A673 (cell line): ENCODE measurements at regions not wholly inside any gene's neighbourhood (a gene's known extent, or its start where the extent isn't known, plus 50 kb on each side); places are given as distances from the start of the nearest gene placed in this dataset.
"Not testable (repeated sequence)": the region's sequence is repeated elsewhere in the genome, so short reads cannot be mapped to it uniquely, and the experiment has no call there.

ENCODE experiments used
- BruUV-seq: library from RNA; stranded (reverse); fragments of 400-500 nt; replicated peaks from 2 replicates; lab custom pipeline; 2021; lab: Mats Ljungman, UMichigan
- CTCF ChIA-PET: fragments of 300-600 bp; sonication (Branson Sonifier 250); formaldehyde crosslinking; loops from one replicate; lab custom pipeline; 2022; ENCODE audit warnings: antibody characterized with exemption; lab: Charles Lee
- POLR2A ChIA-PET: fragments of 300-600 bp; sonication (Branson Sonifier 250); formaldehyde crosslinking; loops from one replicate; lab custom pipeline; 2022; ENCODE audit warnings: antibody characterized with exemption; ENCODE audit not compliant: low non-redundant PET; lab: Charles Lee
- DNase-seq: peaks from one replicate; pipeline ENCODE4 v3.0.0-alpha.2; 2015; ENCODE audit warnings: low spot score
- H3K27ac ChIP-seq: fragments of 200-600 bp; sonication (generic); 2 replicates; pipeline ENCODE4 v1.5.1; 2016; ENCODE audit warnings: mixed run types, low read depth, mild to moderate bottlenecking, mixed read lengths, antibody characterized with exemption, low read length; ENCODE audit not compliant: poor library complexity, severe bottlenecking
- H3K27me3 ChIP-seq: fragments of 200-600 bp; sonication (generic); replicated peaks from 2 replicates; pipeline ENCODE4 v1.6.1; 2017; ENCODE audit warnings: mixed run types, low read depth, mild to moderate bottlenecking, mixed read lengths, antibody characterized with exemption, low read length; ENCODE audit not compliant: insufficient read depth, poor library complexity
- H3K36me3 ChIP-seq: fragments of 200-600 bp; sonication (generic); 2 replicates; pipeline ENCODE4 v1.6.1; 2016; ENCODE audit warnings: mixed run types, mild to moderate bottlenecking, mixed read lengths, antibody characterized with exemption, low read length; ENCODE audit not compliant: insufficient read depth, poor library complexity, severe bottlenecking
- H3K4me1 ChIP-seq: fragments of 200-600 bp; sonication (generic); 2 replicates; pipeline ENCODE4 v1.6.1; 2017; ENCODE audit warnings: mixed run types, mild to moderate bottlenecking, mixed read lengths, antibody characterized with exemption, low read length; ENCODE audit not compliant: insufficient read depth, poor library complexity, severe bottlenecking
- H3K4me3 ChIP-seq: fragments of 200-600 bp; sonication (generic); 2 replicates; pipeline ENCODE4 v1.5.1; 2016; ENCODE audit warnings: low read depth, mixed run types, mild to moderate bottlenecking, mixed read lengths, low read length; ENCODE audit not compliant: poor library complexity, severe bottlenecking
- H3K9me3 ChIP-seq: fragments of 200-600 bp; sonication (generic); 2 replicates; pipeline ENCODE4 v1.6.1; 2016; ENCODE audit warnings: mixed run types, low read depth, mild to moderate bottlenecking, mixed read lengths, antibody characterized with exemption, low read length; ENCODE audit not compliant: poor library complexity, severe bottlenecking
- EZH2 ChIP-seq: fragments of 200-600 bp; sonication (generic); IDR thresholded peaks from 2 replicates; pipeline ENCODE4 v1.6.1; 2017; ENCODE audit warnings: borderline replicate concordance, low read depth, mild to moderate bottlenecking, mixed read lengths, antibody characterized with exemption, low read length; ENCODE audit not compliant: poor library complexity, severe bottlenecking
- intact Hi-C: fragments of 100-400 bp; cut with micrococcal nuclease; formaldehyde crosslinking; loops from one replicate; pipeline ENCODE4 v1.10.0; 2022; ENCODE audit not compliant: unreplicated experiment
- TF ChIP-seq, protein P1 (sequence below): fragments of 300-800, 200-600 bp; sonication (generic); conservative IDR thresholded peaks from 2 replicates; pipeline ENCODE4 v1.5.1; 2017; ENCODE audit warnings: low read depth, mild to moderate bottlenecking, antibody characterized with exemption, low read length, moderate library complexity, mixed read lengths

DNA sequence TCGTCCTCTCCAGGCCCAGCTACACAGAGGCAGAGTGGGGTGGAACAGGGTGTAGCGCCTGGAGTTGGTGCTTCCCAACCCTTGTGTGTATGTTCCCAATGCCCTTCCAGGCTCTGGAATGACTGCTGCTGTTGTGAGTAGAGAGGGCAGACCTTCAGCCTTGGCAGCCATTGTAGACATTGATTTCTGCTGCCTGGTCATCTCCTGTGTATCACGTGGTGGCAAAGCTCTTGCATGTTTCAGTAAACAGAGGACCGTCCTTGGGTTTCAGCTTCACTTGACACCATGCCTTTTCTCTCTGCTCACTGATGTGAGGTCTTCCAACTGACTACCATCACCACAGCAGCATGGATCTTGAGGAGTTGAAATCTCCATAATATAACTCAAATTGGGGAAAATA, 397.9 kb downstream of the COG6 start:
- Histone ChIP-seq H3K27me3 (no peaks in the 10 kb centered on the region), H3K9me3 (no peaks in the 10 kb centered on the region), H3K4me1 (no peaks in the 10 kb centered on the region), H3K36me3 (no peaks in the 10 kb centered on the region), H3K27ac (no peak overlapping the region), H3K4me3 (no peak overlapping the region)
- no peak for DNase-seq
- no TSS peak for BruUV-seq
- POLR2A ChIA-PET: no interaction called here
- TF ChIP-seq EZH2: no peak
- TF ChIP-seq, protein P1, sequence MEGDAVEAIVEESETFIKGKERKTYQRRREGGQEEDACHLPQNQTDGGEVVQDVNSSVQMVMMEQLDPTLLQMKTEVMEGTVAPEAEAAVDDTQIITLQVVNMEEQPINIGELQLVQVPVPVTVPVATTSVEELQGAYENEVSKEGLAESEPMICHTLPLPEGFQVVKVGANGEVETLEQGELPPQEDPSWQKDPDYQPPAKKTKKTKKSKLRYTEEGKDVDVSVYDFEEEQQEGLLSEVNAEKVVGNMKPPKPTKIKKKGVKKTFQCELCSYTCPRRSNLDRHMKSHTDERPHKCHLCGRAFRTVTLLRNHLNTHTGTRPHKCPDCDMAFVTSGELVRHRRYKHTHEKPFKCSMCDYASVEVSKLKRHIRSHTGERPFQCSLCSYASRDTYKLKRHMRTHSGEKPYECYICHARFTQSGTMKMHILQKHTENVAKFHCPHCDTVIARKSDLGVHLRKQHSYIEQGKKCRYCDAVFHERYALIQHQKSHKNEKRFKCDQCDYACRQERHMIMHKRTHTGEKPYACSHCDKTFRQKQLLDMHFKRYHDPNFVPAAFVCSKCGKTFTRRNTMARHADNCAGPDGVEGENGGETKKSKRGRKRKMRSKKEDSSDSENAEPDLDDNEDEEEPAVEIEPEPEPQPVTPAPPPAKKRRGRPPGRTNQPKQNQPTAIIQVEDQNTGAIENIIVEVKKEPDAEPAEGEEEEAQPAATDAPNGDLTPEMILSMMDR: no peak
- CTCF ChIA-PET: no interaction called here
- intact Hi-C loops: no loop called here

DNA sequence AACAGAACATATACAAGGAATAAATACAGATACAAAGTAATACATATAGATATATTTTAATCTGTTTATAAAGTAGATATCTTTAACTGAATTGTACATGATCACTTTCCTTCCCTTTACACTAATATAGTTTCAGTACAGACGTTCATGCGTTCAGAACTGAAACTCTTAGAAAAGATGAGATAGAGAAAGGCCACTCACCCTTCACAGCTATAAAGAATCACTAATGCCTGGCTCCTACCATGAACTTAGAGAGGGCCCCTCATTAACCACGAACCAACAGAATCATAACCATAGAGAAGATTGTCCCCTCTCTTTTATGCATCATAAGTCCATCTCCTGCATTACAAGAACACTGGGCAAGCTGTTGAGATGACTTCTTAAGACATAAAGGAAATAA, 399.0 kb downstream of the COG6 start:
- H3K9me3 ChIP-seq, POLR2A ChIA-PET, H3K4me1 ChIP-seq, DNase-seq, intact Hi-C loops, BruUV-seq, H3K27ac ChIP-seq, H3K27me3 ChIP-seq, H3K4me3 ChIP-seq, H3K36me3 ChIP-seq, CTCF ChIA-PET: not testable (repeated sequence)

DNA sequence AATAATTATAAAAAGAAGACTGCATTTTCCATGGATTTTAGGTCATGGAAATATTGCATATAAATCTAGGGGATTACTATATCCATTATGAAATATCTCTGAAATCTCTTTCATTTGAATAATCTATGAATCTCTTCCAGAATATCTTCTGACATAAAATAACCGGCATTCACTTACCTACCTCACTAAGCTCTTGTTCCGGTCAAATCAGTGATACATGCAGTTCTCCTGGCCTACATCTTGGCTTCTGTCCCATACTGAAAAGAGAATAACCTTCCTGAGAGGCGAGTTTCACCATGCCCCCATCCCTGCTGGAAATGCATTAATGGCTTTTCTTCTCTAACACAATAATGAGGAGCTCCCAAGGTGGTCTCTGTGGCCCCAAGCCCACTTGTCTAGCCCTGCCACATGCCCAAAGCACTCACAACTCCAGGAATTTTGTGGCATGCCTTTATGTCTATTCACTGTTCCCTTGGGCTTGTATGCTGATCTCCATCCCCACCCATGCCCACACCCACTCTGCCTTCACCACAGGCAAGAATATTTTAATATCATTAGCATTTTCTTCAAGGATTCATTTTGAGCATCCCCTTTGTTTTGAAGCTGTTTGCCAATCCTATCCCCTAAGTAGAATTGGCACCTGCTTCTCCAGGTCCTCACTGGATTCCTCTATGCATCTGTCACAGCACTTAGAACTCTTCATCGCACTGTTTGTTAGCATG, 401.6 kb downstream of the COG6 start:
- no TSS peak for BruUV-seq
- Histone ChIP-seq H3K4me3 (no peak overlapping the region), H3K36me3 (no peaks in the 10 kb centered on the region), H3K9me3 (no peaks in the 10 kb centered on the region), H3K4me1 (peaks cover 21% of the 10 kb centered on the region), H3K27ac (no peak overlapping the region), H3K27me3 (no peaks in the 10 kb centered on the region)
- TF ChIP-seq, protein P1: no peak
- CTCF ChIA-PET: no interaction called here
- POLR2A ChIA-PET: no interaction called here
- intact Hi-C loops: no loop called here
- no peak for DNase-seq

DNA sequence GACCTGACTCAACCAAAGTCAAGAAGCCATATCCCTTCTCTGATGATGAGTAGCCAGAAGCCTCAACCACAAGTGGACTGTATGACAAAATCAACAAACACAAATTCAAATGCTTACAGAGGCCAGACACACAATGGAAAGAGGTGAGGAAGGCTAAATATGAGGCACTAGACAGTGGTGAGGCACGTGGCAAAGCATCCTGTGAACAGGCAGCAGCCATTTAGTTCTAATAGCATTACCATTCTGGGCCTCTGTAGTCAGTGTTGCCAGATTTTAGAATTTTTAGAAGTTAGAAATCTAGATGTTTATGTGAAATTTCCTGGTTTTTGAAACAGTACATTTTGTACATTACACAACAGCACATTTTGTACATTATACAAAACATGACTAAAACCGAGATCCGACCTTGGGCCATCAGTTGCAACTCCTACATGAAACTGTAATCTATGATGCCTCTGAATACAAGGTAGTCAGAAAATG, 403.3 kb downstream of the COG6 start:
- TF ChIP-seq, protein P1: no peak
- no peak for TF ChIP-seq EZH2
- Histone ChIP-seq H3K27ac (no peak overlapping the region), H3K9me3 (no peaks in the 10 kb centered on the region), H3K36me3 (no peaks in the 10 kb centered on the region), H3K4me1 (peaks cover 33% of the 10 kb centered on the region), H3K4me3 (no peak overlapping the region), H3K27me3 (no peaks in the 10 kb centered on the region)
- ChIA-PET CTCF (no interaction called here), POLR2A (no interaction called here)
- intact Hi-C loops: no loop called here
- no TSS peak for BruUV-seq
- DNase-seq: no peak
